Gastroesophageal sphincter (tissue), 3 donors: ENCODE measurements at regions not wholly inside any gene's neighbourhood (a gene's known extent, or its start where the extent isn't known, plus 50 kb on each side); places are given as distances from the start of the nearest gene placed in this dataset.
"Not testable (repeated sequence)": the region's sequence is repeated elsewhere in the genome, so short reads cannot be mapped to it uniquely, and the experiment has no call there.

ENCODE experiments used
- CTCF ChIP-seq, 4 experiments: fragments of 200-600 bp in 2 of 4; fragments of 450-650 bp in 2 of 4; sonication (generic) in 1 of 4; IDR thresholded peaks; one replicate each; pipeline ENCODE4 v1.5.1; 2017 to 2019; ENCODE audit warnings: antibody characterized with exemption in 4 of 4, mild to moderate bottlenecking in 2 of 4, moderate library complexity in 2 of 4
- EP300 ChIP-seq: sonication (generic); formaldehyde crosslinking; IDR thresholded peaks from one replicate; pipeline ENCODE4 v1.6.1; 2017; ENCODE audit warnings: antibody characterized with exemption, mild to moderate bottlenecking

- TF ChIP-seq CTCF (IDR thresholded peaks at IDR 0.05); EP300: not testable (repeated sequence)
Observed at GRCh38 chr1:149219539-149219938, 116.2 kb upstream of the NBPF9 start.
